T-helper 2 cell (primary cell): ENCODE measurements at regions not wholly inside any gene's neighbourhood (a gene's known extent, or its start where the extent isn't known, plus 50 kb on each side); places are given as distances from the start of the nearest gene placed in this dataset.
"Not testable (repeated sequence)": the region's sequence is repeated elsewhere in the genome, so short reads cannot be mapped to it uniquely, and the experiment has no call there.

Experiments
- DNase-seq, 5 experiments: peaks; one replicate each; pipeline versions ENCODE4 v3.0.0 to v3.0.0-alpha.2; 2012 to 2022

GRCh38 chr12:47478426-47478825 lies 227.4 kb downstream of the RPAP3 start:
- no peak for DNase-seq

DNA sequence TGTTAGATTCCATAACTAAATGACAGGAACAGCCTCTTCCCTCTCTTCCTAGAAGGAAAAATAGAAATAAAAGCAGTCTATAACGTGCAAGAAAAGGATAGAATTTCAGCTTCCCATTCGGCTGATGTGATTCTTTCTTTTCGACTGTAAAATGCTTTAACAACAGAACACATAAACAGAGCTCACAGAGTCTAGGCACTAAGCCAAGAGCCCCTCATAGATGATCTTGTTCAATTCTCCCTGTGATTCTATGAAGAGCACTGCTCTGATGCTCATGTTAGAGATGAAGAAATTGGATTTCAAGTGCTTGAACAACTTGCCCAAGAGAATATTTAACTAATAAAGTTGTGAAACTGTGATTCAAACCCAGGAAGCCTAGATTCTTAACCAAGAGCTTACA lies 232.7 kb downstream of the RPAP3 start:
- no peak for DNase-seq

DNA sequence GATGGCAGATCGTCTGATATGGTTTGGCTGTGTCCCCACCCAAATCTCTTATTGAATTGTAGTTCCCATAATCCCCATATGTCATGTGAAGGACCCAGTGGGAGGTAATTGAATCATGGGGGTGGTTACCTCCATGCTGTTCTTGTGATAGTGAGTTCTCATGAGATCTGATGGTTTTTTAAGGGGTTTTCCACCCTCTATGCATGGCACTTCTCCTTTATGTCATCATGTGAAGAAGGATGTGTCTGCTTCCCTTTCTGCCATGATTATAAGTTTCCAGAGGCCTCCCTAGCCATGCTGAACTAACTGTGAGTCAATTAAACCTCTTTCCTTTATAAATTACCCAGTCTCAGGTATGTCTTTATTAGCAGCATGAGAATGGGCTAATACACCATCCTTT lies 235.5 kb downstream of the RPAP3 start:
- DNase-seq = not testable (repeated sequence)

DNA sequence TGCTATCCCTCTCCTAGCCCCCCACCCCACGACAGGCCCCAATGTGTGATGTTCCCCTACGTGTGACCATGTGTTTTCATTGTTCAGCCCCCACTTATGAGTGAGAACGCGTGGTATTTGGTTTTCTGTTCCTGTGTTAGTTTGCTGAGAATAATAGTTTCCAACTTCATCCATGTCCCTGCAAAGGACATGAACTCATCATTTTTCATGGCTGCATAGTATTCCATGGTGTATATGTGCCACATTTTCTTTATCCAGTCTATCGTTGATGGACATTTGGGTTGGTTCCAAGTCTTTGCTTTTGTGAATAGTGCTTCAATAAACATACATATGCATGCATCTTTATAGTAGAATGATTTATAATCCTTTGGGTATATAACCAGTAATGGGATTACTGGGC lies 241.9 kb downstream of the RPAP3 start:
- DNase-seq = not testable (repeated sequence)

DNA sequence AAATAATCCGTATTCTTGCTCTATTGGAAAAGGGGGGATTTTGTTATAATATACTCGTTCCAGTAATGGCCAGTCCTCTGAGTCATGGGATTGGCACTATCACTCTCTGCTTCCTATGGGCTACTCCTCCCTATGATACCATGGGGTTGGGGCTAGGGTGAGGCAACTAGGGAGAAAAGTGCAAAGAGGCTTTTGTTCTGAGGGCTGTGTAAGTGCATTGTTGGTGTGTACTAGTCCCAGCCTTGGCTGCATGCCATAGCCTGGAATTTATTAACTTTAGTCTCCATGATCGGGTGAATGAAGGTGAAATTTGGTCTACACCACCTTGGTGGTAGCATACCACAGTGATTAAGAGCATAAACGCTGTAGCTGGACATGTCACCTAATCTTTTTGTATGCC lies 247.6 kb downstream of the RPAP3 start:
- DNase-seq = no peak

DNA sequence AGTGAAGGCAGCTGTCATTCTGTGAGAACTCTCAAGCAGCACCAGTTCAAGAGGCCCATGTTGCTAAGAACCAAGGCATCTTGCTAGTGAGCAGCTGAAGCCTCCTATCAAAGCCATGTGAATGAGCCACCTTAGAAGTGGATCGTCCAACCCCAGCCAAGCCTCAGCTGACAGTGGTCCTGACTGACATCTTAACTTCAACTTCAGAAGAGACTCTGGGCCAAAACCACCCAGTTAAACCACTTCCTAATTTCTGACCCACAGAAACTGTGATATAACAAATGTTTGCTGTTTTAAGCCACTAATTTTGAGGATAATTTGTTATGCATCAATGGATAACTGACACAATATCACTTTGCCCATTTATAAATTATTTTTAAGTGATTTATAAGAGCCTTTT lies 256.0 kb downstream of the RPAP3 start:
- no peak for DNase-seq

GRCh38 chr12:47442310-47442709 lies 263.5 kb downstream of the RPAP3 start:
- DNase-seq = no peak

GRCh38 chr12:47441490-47441889 lies 264.3 kb downstream of the RPAP3 start:
- no peak for DNase-seq

- no peak for DNase-seq
Observed at GRCh38 chr12:47438175-47438574, 267.7 kb downstream of the RPAP3 start.

DNA sequence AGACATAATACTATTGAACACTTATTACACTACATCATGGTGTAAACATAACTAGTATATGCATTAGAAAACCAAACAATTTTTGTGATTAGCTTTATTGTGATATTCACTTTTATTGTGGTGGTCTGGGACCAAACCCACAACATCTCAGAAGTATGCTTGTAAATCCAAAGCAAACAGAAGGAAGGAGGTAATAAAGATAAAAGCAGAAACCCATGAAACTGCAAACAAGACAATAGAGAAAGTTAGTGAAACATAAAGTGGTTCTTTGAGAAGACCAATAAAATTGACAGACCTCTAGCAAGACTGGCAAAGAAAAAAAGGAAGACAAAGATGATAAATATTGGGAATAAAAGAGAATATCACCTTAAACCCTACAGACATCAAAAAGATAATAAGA lies 268.3 kb downstream of the RPAP3 start:
- DNase-seq = no peak

DNA sequence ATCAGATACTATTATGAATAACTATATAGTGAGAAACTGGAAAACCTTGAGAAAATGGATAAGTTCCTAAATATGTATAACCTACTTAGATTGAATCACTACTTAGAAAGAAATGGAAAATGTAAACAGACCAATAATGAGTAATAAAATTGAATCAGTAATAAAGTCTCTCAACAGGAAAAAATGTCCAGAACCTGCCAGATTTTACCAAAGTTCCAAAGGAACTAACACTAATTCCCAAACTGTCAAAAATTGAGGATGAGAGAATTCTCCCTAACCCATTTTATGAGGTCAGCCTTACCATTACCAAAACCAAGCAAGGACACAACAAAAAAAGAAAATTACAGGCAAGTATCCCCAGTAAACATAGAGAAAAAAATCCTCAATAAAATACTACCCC lies 272.0 kb downstream of the RPAP3 start:
- no peak for DNase-seq

GRCh38 chr12:47426678-47427309 lies 279.0 kb downstream of the RPAP3 start:
- peak in 4 of 5 experiments; percentile 25 to 80 (median 34) for DNase-seq

- no peak for DNase-seq
Observed at GRCh38 chr12:47422611-47423010, 283.2 kb downstream of the RPAP3 start.

GRCh38 chr12:47419497-47419896 lies 286.3 kb downstream of the RPAP3 start:
- DNase-seq = no peak

DNA sequence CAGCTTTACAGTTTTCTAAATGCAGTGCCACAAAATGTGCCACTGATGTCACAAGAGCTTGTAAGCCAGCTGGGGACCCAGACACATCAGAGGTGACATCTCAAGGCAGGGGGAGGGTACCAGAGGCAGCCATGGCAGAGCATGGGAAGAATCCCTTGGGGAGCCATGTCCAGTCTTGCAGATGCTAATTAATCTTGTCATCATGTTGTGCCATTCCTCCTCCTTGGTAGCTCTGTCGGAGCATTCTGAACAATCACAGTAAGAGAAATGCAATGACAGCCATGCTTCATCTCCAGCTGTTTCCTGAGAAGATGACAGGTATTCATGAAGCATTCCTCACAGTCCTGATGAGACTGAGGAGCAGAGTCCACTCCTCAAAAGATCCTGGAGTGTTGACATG lies 287.9 kb downstream of the RPAP3 start:
- no peak for DNase-seq

- no peak for DNase-seq
Observed at GRCh38 chr12:47417121-47417520, 288.7 kb downstream of the RPAP3 start.

DNA sequence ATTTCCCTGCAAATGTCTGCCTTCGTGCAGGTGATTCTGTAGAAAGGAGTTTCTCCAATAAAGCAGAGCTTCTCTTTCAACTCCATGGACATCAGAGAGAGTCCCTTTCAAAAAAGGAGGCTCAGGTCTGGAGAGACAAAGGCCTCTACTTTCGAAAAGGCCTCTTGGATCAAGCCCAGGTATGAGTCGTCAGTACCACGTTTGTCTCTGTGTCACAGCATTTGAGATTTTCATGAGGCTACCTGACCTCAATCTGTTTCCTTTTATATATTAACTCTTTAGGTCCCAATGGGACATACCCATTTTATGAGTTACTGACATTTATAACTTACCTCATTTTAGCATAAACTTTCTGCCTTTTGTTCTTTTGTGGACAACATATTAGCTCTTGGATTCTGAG lies 290.8 kb downstream of the RPAP3 start:
- DNase-seq = no peak

DNA sequence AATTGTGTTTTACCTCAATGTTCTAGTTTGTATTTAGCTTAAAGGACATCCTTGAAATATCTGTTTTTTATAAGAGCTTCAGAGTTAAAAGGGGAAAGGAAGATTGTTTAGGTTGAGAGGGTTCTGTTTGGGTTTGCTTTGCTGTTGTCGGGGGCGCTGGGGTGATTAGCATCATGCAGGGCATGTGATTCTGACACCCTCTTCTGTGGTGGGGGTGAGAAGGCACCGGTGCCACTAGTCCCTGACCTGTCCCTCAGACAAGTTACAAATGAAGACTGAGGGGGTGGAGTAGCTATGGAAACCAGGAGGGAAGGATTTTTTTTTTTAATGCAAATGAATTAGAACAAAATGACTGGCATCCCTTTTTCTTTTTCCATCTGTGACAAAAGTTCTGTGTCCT lies 291.3 kb downstream of the RPAP3 start:
- DNase-seq = peak in 1 of 5 experiments; percentile 26

DNA sequence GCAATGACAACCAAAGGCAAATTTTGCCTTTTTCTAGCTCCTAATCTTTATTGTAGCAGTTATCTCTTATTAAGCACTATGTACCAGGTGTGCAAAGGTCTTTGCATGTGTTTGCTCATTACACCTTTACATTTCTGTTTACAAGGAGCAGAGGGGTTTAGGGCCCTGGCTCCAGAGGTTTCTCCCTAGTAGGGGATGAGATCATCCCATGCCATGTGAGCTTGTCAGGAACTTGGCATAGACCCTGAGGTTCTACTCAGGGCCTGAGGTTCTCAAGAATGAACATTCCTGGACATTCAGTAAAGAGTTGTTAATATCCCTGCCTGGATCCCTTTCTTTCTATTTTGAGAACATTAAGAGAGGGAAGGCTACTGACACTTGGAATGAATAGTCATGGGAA lies 292.0 kb downstream of the RPAP3 start:
- no peak for DNase-seq

DNA sequence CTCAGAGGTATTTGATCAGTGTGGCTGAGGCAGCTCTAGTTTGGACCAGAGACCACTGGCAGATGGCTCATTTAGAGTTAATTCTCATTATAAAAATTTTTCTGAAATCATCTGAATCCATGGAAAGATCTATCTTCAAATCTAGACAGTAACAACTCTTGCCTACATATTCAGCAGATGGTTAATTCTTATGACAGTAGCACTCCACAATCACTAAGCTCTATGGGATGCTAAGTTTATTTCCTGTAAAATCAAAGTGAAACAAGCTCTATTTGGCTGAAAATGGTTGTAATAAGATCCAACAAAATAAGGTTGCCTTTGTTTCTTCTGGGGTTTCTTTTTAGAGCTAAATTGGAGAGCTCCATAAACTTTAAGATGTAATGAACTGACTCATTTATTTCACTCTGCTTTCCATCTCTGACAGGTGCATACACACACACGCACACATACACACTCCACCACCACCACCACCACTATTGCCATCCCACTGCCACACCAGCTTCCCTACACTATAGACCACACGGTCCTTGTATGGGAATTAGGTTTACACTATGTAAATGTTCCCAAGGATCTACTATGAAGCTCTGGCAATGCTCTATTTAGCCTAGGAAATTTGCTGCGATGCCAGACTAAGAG lies 293.1 kb downstream of the RPAP3 start:
- DNase-seq = no peak

GRCh38 chr12:47411966-47412365 lies 293.9 kb downstream of the RPAP3 start:
- DNase-seq = no peak

DNA sequence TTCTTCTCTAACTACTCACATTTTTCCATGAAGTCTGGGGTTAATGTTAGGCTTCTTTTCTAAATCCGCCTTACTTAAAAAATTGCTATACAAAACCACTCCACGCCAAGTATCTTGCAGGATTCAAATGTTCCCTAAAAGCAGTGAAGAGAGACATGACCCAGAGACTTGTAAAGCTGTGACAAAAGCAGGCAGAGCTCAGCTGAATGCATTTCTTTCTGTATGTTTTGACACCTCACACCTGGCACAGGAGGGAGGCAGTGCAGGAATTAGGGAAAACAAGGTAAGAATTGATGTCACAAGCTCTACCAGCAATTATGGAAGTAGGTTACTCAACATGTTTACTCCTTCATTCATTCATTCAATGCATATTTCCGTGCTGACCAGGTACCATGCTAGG lies 295.0 kb downstream of the RPAP3 start:
- no peak for DNase-seq

DNA sequence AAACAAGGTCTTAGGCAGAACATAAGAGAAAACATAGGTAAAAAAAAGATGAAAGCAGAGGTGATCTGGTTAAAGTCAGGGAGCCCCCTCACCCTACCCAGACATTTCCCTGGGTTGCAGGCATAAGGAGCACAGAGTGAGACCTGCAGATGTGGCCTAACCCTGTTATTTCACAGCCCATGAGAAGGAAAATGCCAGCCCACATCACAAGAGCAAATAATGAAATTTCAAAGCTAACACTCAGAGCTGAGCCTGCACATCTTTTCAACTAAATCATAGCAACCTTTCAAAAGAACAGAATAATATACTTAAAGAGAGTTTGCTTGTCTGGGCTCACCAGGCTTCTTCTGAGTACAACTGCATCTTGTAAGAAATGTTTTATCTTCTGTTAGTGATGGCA lies 295.4 kb downstream of the RPAP3 start:
- no peak for DNase-seq

DNA sequence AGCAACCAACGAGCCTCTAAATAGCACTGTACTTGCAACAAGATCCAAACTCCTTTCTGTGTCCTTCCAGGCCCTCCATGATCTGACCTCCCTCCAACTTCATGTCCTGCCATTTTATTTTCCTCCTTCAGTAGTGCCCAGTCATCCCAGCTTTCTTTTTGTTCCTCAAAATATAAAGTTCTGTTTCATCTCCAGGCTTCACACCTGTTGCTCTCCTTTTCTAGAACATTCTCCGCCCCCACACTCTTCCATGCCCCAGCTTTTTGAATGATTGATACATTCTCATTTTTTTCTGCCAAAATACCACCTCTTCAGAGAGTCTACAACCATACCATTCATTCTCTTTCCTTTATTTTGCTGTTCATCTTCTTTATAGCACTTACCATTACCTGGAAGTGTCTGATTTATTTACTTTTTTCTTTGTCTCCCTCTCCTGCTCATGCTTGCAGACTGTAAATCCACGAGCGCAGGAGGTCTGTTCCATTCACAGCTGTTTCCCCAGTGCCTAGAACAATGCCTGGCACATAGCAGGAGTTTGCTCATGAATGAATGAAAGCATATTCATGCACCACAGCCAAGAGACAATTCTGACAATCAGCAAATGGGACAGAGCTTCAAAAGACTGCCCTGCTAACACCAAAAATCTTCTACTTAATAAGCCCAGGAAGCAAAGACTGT lies 296.4 kb downstream of the RPAP3 start:
- no peak for DNase-seq
